Hypothalamus (tissue), 51 donors: ENCODE measurements at regions not wholly inside any gene's neighbourhood (a gene's known extent, or its start where the extent isn't known, plus 50 kb on each side); places are given as distances from the start of the nearest gene placed in this dataset.
"Not testable (repeated sequence)": the region's sequence is repeated elsewhere in the genome, so short reads cannot be mapped to it uniquely, and the experiment has no call there.

ENCODE experiments used
- DNase-seq, 51 donors: peaks; one replicate each; lab custom pipeline; 2025; lab: John Stamatoyannopoulos, UW

DNA sequence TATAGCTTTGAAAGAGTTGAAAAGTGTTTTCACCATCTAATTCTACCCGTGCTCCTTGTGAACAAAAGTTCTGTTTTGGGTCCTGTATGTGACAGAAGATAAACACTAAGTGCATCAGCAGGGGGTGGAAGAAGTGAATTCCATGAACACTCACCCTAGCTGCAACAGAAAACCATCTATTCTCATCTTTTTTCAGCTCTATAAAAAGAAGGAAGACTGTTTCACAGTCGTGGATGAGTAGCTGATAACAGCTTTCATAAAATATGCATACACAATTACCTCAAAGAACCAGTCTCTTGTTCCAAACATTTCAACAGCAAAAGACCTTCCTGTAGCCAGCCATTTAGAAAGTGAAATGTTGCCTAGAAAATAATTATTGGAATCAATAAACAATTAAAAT is 281.7 kb upstream of the RASGRP1 start:
- DNase-seq, result no peak

DNA sequence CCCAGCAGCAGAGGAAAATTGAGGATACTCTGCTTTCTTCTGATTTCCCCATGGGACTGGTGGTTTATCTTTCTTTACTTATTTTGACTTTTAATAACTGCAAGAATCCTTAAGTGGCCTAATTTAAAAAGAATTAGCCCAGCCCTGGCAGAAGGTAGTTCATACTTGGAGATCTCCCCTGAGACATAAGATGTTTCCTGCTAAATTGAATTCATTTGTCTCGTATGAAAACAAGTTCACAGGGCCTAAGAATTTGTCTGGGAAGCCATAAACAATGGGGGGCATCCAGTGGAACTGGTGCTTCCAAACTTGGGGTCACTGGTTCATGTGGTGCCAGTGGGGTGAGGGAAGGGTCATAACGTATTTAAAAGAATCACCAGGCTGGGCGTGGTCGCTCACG is 283.1 kb upstream of the RASGRP1 start:
- DNase-seq, result no peak

GRCh38 chr15:38849046-38849445 is 284.4 kb upstream of the RASGRP1 start:
- DNase-seq, result no peak

- DNase-seq, result not testable (repeated sequence)
These were observed 287.6 kb upstream of the RASGRP1 start for GRCh38 chr15:38852188-38852587.

DNA sequence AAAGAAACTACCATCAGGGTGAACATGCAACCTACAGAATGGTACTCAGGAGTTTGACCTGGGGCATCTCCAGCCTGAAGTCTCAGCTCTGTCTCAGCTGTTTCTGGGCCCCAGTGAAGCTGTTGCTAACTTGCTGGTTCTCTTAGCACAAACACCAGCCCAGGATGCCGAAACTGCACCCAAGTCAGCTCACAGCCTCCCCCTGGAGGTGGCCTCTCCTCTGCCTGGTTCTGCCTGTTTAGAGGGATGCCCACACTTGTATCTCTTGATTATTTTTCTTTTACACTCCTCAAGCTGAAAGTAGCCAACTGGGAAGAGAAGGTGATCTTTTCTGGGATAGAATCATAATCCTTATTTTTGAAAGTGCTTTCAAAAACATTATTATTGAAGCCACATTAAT is 289.0 kb upstream of the RASGRP1 start:
- no peak for DNase-seq

GRCh38 chr15:38854506-38854905 is 289.9 kb upstream of the RASGRP1 start:
- DNase-seq, result no peak

DNA sequence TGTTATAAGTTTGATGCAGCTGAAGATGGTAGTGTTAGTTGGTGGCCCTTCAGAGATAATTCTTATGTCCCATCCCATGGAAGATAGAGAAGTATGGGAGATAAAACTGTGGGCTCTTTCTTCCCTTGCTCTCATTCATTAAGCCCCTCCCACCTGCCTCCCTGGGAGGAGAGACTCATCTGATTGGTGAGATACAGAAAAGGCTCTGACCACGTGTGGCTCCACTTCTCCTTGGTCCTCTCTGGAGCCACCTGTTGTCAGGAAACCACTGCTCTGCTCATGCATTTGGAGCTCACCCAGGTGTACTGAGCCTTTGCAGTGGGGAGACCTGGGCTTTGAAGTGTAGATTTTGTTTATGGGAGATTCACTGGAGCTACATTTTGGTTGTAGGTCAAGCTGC is 293.2 kb upstream of the RASGRP1 start:
- no peak for DNase-seq

DNA sequence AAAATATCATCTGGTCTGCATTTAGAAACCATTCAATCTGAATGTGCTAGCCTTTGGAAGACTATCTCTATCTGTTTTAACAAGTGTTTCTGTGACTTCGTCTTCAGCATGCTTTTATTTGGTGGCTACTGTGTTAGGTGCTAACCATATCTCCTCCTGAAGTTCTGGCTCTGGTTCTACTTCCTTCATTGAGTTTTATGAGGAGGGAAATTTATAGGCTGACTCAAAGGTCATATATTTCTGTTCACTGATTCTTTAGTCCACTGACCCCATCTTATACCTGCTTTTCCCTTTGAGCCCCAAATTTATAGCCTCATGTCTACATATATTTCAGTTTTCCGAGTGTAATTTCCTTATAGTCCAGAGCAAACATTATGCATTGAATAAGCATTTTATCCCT is 295.0 kb upstream of the RASGRP1 start:
- DNase-seq, result no peak

GRCh38 chr15:38860253-38860652 is 295.6 kb upstream of the RASGRP1 start:
- peak in 2 of 51 donors; percentile 1 to 8 for DNase-seq

DNA sequence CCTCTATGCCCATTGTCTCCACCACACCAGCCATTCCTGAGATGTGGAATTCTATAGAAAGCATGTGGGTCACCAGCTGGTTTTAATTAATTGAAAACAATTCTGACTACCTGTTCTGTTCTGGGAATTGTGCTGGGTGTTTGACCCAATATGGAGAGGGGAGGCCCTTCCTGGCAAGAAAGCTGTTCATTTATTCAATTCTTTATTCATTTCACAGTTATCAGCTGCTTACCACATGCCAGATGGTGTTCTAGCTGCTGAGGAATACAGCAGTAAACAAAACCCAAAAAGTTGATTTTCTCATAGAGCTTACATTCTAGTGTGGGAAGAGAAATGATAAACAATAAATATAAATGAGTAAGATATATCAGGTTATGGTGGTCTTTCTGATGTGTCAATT is 296.1 kb upstream of the RASGRP1 start:
- DNase-seq, result no peak

GRCh38 chr15:38861108-38861507 is 296.5 kb upstream of the RASGRP1 start:
- no peak for DNase-seq

GRCh38 chr15:38862099-38862498 is 297.5 kb upstream of the RASGRP1 start:
- no peak for DNase-seq

DNA sequence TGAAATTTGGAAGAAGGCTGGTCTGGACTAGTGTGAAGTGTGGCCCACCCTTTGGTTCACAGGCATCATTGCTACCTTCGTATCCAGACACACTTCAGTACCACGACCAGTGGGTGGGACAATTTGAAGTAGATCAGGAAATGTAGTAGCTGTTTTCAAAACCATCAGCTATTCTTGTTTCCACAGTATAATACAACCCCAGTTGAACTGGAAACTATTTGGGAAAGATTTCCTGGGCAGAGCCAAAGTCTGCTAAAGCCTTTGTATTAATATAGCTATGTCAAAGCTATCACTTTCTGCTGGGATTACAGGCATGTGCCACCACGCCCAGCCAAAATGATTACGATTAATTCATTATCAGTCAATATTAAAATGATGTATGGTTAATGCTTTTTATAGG is 298.8 kb upstream of the RASGRP1 start:
- DNase-seq, result no peak

DNA sequence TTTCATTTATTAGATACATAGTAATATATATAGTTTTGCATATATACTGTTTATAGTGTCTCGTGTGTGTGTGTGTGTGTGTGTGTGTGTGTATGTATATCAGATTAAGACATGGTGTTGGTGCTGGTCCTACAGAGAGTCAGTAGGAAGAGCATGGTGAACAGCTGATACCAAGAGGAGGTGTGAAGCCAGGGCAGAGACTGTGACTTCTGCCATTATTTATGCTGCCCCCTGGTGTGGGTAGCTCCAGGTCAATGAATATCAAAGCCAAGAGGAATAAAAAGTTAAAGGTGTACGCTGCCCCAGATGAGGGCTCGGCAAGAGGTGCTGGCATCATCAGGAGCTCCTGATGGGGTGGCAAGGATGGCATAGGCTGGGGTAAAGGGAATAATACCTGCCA is 299.5 kb upstream of the RASGRP1 start:
- no peak for DNase-seq

GRCh38 chr15:38864827-38865581 is 300.4 kb upstream of the RASGRP1 start:
- DNase-seq, result peak in 2 of 51 donors; percentile 8 to 10

DNA sequence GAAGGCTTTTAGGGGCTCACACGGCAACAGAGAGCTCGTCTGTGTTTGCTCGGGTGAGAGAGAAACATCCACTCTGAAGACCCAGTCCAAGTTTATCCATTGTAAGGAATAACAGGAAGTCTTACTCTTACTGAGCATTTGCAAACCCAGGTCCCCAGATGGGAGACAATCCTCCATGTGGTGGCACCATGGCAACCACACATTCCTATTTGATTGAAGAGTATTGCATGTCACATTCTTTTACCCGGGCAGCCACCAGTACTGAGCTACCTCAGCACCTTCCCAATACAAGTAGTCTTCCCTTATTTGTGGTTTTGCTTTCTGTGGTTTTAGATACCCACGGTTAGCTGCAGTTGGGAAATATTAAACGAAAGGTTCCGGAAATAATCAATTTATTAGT is 302.9 kb upstream of the RASGRP1 start:
- no peak for DNase-seq

DNA sequence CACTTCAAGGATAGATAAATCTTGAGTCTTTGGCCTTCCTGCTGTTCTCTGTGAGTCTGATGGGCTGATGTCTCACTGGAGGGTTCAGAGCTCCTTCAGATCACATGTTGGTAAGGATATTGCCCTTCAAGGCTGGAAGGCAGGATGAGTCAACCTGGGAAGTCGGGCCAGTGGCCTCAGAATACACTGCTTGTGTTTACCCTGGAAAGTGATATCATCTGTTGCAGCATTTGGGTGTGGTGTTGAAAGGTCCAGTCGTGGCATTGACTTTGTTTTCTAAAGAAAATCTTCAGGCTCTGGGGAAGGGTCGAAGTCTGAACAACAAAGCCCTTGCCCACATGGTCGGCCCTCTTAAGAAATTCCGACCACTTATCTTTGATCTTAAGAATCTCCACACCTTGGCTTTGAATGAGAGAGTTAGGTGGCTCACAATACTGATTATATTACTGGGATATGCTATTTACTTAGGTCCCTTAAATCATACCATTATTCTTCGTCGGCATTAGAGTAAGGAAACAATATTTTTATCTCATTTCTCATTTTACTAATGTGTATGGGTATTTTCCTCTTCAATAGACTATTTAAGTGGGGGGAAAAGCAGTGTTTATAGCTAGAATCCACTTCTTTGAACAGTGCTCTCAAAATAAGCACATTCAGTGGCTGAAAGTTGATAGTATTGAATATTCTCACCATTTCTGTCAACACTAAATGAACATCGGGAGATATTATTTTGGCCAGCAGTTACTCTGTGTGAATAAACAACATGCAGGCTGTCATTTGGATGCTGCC is 303.9 kb upstream of the RASGRP1 start:
- DNase-seq, result no peak

GRCh38 chr15:38871638-38872037 is 307.0 kb upstream of the RASGRP1 start:
- DNase-seq, result no peak

DNA sequence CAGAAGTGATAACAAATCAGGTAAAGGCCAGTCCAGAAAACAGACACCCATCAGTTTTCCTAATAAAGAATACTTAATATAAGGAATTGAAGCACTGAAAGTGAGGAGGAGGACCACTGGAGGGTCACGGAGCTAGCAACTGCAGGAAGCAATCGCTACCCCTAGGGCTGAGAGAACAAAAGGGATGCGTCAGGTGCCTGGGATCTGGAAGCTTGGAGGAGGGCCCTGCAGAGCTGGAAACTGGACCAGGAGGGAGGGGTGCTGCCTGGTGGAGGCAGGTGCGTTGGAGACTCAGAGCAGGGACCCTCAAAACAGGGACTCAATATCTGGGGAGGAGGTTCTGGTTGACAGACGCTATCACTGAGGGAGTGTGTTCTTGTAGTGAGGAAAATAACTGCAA is 308.1 kb upstream of the RASGRP1 start:
- DNase-seq, result no peak

- no peak for DNase-seq
These were observed 308.5 kb upstream of the RASGRP1 start for GRCh38 chr15:38873158-38873557.

- no peak for DNase-seq
These were observed 309.9 kb upstream of the RASGRP1 start for GRCh38 chr15:38874464-38874863.

GRCh38 chr15:38876211-38876610 is 311.6 kb upstream of the RASGRP1 start:
- no peak for DNase-seq
